Iris pigment epithelial cell (primary cell): ENCODE measurements at regions not wholly inside any gene's neighbourhood (a gene's known extent, or its start where the extent isn't known, plus 50 kb on each side); places are given as distances from the start of the nearest gene placed in this dataset.
"Not testable (repeated sequence)": the region's sequence is repeated elsewhere in the genome, so short reads cannot be mapped to it uniquely, and the experiment has no call there.

Experiments used
- DNase-seq: peaks from one replicate; pipeline ENCODE4 v3.0.0-alpha.2; 2011; ENCODE audit warnings: low read depth

DNA sequence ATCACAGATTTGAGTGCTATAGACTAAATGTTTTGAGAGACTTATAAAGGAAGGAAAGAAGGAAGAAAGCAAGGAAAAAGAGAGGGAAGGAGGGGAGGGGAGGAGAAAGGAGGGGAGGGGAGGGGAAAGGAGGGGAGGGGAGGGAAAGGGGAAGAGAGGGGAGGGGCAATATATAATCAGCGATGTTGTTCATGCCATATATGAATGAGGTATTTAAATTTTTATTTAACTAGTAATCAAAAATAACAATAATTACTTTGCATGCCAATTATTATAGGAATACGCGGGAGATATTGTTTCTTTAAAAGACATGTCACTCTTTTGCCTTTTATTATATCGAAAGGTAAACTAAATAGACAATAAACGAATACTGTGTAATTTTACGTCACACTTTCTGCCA, 1029.7 kb downstream of the FAT4 start:
- DNase-seq: no peak

DNA sequence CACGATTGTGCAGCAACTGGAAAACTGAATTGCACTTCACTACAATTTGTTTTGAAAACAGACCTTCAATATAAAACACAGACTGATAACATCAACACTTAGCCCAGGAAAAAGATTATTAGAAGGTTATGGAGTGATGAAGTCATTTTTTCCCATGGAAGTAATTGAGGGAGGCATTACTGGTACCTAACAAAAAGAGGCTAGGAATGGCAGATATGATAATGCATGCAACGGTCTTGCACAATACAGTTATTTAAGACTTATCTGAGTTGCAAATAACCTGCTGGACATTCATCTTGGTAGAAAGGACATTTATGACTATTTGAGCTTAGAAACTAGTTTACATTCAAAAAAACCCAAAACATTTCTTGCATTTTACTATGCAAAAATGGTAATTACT, 1031.9 kb downstream of the FAT4 start:
- DNase-seq: no peak

GRCh38 chr4:126354784-126355183, 1040.0 kb downstream of the FAT4 start:
- DNase-seq: peak; percentile 21

GRCh38 chr4:126358041-126358440, 1043.3 kb downstream of the FAT4 start:
- DNase-seq: no peak

DNA sequence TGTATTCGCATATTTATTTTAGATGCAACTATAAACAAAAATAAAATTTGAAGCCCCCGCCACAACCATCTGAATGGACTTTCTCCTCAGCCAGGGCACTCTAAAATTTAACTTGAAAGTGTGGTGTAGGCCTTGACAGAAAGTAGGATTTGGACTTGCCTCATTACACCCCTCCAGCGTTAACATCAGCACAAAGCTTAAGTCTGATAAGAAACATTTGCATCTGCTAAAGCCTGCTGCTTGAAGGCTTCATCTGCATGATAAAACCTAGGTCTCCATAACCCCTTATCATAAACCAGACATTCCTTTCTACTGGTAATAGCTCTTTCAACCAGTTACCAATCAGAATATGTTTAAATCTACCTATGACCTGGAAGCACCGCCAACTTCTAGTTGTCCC, 1046.5 kb downstream of the FAT4 start:
- no peak for DNase-seq

GRCh38 chr4:126364311-126364911, 1049.7 kb downstream of the FAT4 start:
- peak; percentile 83 for DNase-seq

- DNase-seq: no peak
Measured at GRCh38 chr4:126369076-126369475, 1054.3 kb downstream of the FAT4 start.

- no peak for DNase-seq
Measured at GRCh38 chr4:126372634-126373033, 1057.9 kb downstream of the FAT4 start.

DNA sequence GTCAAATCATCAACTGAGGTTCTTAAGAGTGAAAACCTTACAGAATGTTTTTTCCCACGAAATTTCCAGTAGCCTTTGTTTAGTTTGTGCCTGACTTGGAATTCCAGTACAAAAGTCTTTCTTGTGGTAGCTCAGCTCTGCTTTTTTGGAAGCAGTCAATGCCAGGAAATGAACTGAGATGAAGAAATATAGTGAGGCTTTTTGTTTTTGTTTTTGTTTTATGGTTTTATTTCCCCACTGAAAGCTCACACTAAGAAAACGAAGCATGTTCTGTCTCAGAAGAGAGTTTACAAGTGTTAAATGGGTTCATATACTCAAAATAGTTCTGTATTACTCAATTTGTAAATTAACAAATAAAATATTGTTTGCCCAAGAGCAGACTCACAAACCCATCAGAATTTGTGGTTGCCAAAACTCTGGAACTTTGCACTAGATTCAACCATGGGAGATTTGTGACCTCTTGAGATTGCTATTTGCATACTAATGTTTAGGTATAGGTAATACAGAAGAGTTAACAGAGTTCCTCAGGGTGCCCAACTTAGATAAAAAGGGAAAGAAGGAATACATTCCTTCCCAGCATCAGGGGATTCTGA, 1060.8 kb downstream of the FAT4 start:
- no peak for DNase-seq

DNA sequence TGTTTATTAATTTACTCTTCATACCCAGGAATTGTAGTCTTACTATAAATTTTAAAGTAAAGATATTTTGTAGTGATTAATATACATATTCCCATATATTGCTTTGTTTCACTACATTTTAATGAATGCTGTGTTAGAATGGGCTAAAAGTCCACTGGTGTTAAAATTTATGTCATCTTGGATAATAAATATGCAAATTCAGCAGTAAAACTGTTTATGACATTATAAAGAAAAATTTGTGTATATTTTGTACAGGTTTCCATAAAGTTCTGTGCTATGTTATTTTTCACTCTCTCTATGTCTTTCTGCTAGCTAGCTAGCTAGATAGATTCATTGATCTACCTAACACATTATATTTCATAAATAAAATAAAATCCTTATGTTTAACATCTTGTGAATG, 1071.2 kb downstream of the FAT4 start:
- DNase-seq: no peak

GRCh38 chr4:126386512-126386911, 1071.8 kb downstream of the FAT4 start:
- DNase-seq: no peak

GRCh38 chr4:126395664-126396063, 1080.9 kb downstream of the FAT4 start:
- peak; percentile 25 for DNase-seq

DNA sequence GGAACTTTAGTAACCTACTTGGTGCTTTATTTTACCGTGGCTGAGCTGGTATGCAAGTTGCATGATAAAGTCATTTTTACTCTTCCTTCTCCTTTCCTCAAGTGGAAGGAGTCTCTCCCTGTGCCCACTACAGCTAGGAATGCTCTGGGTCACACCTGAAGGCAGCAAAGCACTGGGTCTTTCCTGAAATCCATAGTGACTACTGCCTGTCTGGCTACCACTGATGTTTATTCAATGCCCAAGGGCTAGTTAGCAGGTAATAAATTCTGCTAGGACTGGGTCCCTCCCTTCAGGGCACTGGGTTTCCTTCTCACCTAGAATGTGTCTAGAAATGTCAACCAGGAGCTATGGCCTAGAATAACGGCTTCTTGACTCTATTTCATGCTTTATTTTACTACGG, 1081.4 kb downstream of the FAT4 start:
- no peak for DNase-seq

GRCh38 chr4:126396703-126397102, 1081.9 kb downstream of the FAT4 start:
- no peak for DNase-seq

GRCh38 chr4:126404549-126404948, 1089.8 kb downstream of the FAT4 start:
- peak; percentile 28 for DNase-seq

DNA sequence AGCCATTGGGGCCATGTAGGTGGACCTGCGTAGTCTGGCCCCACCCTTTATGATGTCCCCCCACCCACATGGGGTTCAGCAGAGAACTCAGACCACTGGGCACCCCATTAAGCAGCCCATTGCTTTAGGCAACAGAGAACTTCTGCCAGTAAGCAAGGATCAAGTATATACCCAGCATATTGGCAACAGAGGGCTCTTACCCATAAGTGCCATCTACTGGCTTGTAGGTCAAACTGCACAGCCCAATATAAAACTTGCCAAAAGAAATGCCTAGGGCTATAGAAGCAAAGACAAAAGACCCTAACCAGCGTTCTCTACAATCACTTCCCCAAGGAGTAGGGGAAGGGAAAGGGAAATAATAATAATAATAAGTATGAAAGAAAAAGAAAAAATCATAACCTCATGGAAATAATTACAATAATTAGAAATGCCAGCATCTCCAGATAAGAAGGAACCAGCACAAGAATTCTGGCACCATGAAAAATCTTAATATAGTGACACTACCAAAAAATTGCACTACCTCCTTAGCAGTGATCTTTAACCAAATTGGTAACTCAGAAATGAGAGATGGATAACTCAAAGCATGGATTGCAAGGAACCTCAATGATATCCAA, 1090.7 kb downstream of the FAT4 start:
- peak; percentile 53 for DNase-seq

DNA sequence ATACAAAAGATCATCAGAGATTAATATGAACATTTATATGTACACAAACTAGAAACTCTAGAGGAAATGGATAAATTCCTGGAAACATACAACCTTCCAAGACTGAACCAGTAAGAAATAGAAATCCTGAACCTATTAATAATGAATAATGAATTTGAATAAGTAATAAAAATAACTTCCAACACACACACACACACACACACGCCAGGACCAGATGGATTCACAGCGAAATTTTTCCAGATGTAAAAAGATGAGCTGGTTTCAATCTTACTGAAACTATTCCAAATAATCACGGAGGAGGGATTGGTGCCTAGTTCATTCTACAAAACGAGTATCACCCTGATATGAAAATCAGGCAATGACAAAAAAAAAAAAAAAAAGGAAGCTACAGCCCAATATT, 1095.0 kb downstream of the FAT4 start:
- no peak for DNase-seq

DNA sequence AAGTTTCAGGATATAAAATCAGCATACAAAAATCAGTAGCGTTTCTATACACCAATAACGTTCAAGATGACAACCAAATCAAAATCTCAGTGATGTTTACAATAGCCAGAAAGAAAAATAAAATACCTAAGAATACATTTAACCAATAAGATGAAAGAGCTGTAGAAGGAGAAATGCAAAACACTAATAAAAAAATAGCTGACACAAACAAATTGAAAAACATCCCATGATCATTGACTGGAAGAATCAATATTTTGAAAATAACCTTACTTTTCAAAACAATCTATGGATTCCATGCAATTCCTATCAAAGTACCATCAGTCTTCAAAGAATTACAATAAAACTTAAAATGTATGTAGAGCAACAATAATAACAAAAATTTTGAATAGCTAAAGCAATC, 1096.3 kb downstream of the FAT4 start:
- no peak for DNase-seq

GRCh38 chr4:126412310-126412709, 1097.6 kb downstream of the FAT4 start:
- not testable (repeated sequence) for DNase-seq

DNA sequence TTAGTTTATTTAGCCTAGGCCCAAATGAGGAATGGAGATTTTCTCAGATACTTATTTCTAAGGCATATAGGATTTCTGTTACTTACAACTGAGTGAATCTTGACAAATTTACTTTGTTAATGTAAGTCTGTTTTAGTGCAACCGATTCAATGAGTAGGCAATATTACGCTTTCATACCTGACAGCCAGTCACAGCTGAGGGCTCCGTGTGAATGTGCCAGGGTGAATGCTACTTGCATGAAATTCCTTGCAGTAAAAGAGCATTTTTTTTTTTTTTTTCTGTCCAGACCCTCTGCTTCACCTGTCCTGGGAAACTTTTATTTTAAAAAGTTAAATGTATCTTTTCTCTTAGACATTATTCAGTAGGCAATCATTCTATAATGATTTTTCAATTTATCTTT, 1100.0 kb downstream of the FAT4 start:
- DNase-seq: no peak

DNA sequence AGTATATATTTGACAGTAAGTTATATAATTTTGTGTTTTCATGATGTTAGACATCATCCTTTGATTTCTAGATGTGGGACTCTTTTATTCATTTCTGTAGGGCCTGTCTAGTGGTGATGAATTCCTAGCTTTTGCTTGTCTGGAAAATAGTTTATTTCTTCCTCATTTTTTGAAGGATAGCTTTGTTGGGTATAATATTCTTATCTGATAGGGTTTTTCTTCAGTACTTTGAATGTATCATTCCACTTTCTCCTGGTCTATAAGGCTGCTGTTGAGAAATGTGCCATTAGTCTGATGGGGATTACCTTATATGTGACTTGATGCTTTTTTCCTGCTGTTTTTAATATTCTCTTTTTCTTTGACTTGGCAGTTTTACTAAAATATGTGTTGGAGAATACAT, 1104.5 kb downstream of the FAT4 start:
- DNase-seq: no peak

DNA sequence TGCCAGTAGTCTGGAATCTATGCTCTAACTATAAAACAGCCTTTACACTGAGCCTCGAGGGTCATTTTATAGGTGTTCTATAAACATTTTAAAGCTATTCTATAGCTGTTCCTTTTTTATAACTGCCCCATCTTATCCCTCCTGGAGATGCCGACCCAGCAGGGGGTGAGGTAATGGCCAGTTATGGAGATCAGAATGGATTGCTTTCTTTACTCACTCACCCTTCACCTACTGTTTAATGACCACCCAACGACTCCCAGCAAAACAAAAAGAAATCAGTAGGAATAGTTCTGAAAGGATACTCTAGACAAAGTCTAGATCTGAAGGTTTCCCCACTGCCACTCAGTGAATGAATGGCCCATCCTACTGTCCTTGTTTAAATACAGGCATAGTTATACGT, 1113.1 kb downstream of the FAT4 start:
- no peak for DNase-seq

DNA sequence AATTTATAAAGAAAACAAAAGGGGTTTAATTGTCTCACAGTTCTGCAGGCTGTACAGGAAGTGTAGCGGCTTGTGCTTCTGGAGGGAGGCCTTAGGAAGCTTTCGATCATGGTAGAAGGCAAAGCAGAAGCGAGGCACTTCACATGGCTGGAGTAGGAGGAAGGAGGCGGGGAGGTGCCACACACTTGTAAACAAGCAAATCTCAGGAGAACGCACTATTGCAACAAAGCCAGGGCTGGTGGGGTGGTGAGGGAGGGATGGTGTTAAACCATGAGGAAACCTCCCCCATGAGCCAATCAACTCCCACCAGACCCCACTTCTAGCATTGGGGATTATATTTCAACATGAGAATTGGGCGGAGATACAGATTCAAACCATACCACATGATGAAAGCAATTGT, 1116.3 kb downstream of the FAT4 start:
- no peak for DNase-seq

DNA sequence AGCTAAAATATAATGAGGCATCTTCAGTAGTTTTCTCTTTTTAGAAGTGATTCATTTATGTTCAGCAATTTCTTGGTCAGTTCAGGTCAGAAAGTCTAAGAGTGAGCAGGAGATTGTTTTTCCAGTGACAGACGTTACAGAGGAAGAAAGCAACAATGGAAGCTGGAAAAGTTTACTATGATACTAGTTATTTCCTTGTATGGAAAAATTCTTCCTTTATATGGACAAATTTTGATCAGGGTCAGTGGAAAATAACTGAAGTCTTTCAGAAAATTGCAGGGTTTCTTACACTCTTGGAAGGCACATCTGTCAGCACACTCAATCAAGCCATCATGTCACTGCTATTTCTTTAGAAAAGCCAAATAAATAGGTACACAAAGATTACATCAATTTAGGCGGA, 1120.7 kb downstream of the FAT4 start:
- DNase-seq: no peak
